ENCODE measurements at regions not wholly inside any gene's neighbourhood (a gene's known extent, or its start where the extent isn't known, plus 50 kb on each side); places are given as distances from the start of the nearest gene placed in this dataset.

GRCh38 chr2:15791294-15791693 is 149.1 kb upstream of the MYCN start:
- no peak overlapping the region for H3K4me3 ChIP-seq (ENCODE audit: control insufficient read depth, low read depth, low read length)
- no peak for TF ChIP-seq CTCF (conservative IDR thresholded peaks at IDR 0.05; ENCODE audit: control insufficient read depth, insufficient read depth, low read depth, low read length)
- no peak for DNase-seq (ENCODE audit: low read depth)

- H3K4me3 ChIP-seq (ENCODE audit: control insufficient read depth, low read depth, low read length): no peak overlapping the region
- no peak for TF ChIP-seq CTCF (conservative IDR thresholded peaks at IDR 0.05; ENCODE audit: control insufficient read depth, insufficient read depth, low read depth, low read length)
- no peak for DNase-seq (ENCODE audit: low read depth)
These were observed 148.0 kb upstream of the MYCN start for GRCh38 chr2:15792331-15792730.

- DNase-seq (ENCODE audit: low read depth): no peak
- H3K4me3 ChIP-seq (ENCODE audit: control insufficient read depth, low read depth, low read length): no peak overlapping the region
- no peak for TF ChIP-seq CTCF (conservative IDR thresholded peaks at IDR 0.05; ENCODE audit: control insufficient read depth, insufficient read depth, low read depth, low read length)
These were observed 147.1 kb upstream of the MYCN start for GRCh38 chr2:15793078-15793913.

- no peak overlapping the region for H3K4me3 ChIP-seq (ENCODE audit: control insufficient read depth, low read depth, low read length)
- no peak for DNase-seq (ENCODE audit: low read depth)
- TF ChIP-seq CTCF (conservative IDR thresholded peaks at IDR 0.05; ENCODE audit: control insufficient read depth, insufficient read depth, low read depth, low read length): no peak
These were observed 146.4 kb upstream of the MYCN start for GRCh38 chr2:15793978-15794377.

- no peak for TF ChIP-seq CTCF (conservative IDR thresholded peaks at IDR 0.05; ENCODE audit: control insufficient read depth, insufficient read depth, low read depth, low read length)
- H3K4me3 ChIP-seq (ENCODE audit: control insufficient read depth, low read depth, low read length): no peak overlapping the region
- no peak for DNase-seq (ENCODE audit: low read depth)
These were observed 145.7 kb upstream of the MYCN start for GRCh38 chr2:15794608-15795134.

GRCh38 chr2:15795426-15795825 is 144.9 kb upstream of the MYCN start:
- DNase-seq (ENCODE audit: low read depth): peak; percentile 28
- H3K4me3 ChIP-seq (ENCODE audit: control insufficient read depth, low read depth, low read length): no peak overlapping the region
- TF ChIP-seq CTCF (conservative IDR thresholded peaks at IDR 0.05; ENCODE audit: control insufficient read depth, insufficient read depth, low read depth, low read length): no peak
